HCT116 (cell line): ENCODE measurements at regions not wholly inside any gene's neighbourhood (a gene's known extent, or its start where the extent isn't known, plus 50 kb on each side); places are given as distances from the start of the nearest gene placed in this dataset.

Source experiments
- ATAC-seq: fragments of 200-7000 bp; cut with Tn5 transposase; 2 replicates; pipeline ENCODE4 v1.9.1; 2020; ENCODE audit warnings: mild to moderate bottlenecking, moderate library complexity
- BruUV-seq: library from RNA; stranded (reverse); fragments of 400-500 nt; replicated peaks from 2 replicates; lab custom pipeline; 2021; lab: Mats Ljungman, UMichigan
- CTCF ChIA-PET: fragments of 300-600 bp; sonication (Branson Sonifier 250); formaldehyde crosslinking; loops from one replicate; lab custom pipeline; 2021; ENCODE audit warnings: antibody characterized with exemption; lab: Charles Lee
- POLR2A ChIA-PET: fragments of 300-600, 350-600 bp; sonication (Branson Sonifier 250); formaldehyde crosslinking; loops from one replicate; lab custom pipeline; 2021; ENCODE audit warnings: antibody characterized with exemption; lab: Charles Lee
- RAD21 ChIA-PET, 2 experiments: fragments of 300-600 bp; sonication (Branson Sonifier 250); formaldehyde crosslinking; loops; one replicate each; lab custom pipeline; 2023; ENCODE audit warnings: low total read pairs in 2 of 2; ENCODE audit not compliant: uncharacterized antibody in 2 of 2, unreplicated experiment in 2 of 2, low non-redundant PET in 1 of 2; lab: Charles Lee
- DNase-seq: peaks from one replicate; pipeline ENCODE4 v3.0.0-alpha.2; 2010; ENCODE audit warnings: low read depth, low spot score
- H2AFZ ChIP-seq: fragments of 200-600 bp; shearing (Covaris generic), sonication (generic); 2 replicates; pipeline ENCODE4 v1.6.1; 2017; ENCODE audit warnings: low read depth, mixed run types, mixed read lengths, antibody characterized with exemption, low read length; ENCODE audit not compliant: poor library complexity, severe bottlenecking
- H3K27ac ChIP-seq: 2 replicates; pipeline ENCODE4 v1.5.1; 2012; ENCODE audit warnings: low read depth, low read length
- H3K27me3 ChIP-seq: fragments of 200-600 bp; sonication (generic); 2 replicates; pipeline ENCODE4 v1.6.1; 2016; ENCODE audit warnings: mixed run types, low read length, mixed read lengths; ENCODE audit not compliant: insufficient read depth
- H3K36me3 ChIP-seq, 2 experiments: fragments of 200-500 bp in 1 of 2; fragments of 200-600 bp in 1 of 2; sonication (Bioruptor generic) in 1 of 2; sonication (generic) in 1 of 2; 2 replicates each; pipeline versions ENCODE4 v1.5.1 to v1.6.1; 2014 to 2016; ENCODE audit warnings: low read length in 2 of 2, inconsistent platforms in 1 of 2, mixed read lengths in 1 of 2, mixed run types in 1 of 2; ENCODE audit not compliant: insufficient read depth in 2 of 2, control insufficient read depth in 1 of 2
- H3K4me1 ChIP-seq, 2 experiments: fragments of 200-600 bp in 1 of 2; sonication (generic) in 1 of 2; 2 replicates each; pipeline versions ENCODE4 v1.5.1 to v1.6.1; 2012 to 2017; ENCODE audit warnings: low read length in 2 of 2, inconsistent platforms in 1 of 2, mild to moderate bottlenecking in 1 of 2, mixed read lengths in 1 of 2, mixed run types in 1 of 2, moderate library complexity in 1 of 2; ENCODE audit not compliant: insufficient read depth in 2 of 2, control insufficient read depth in 1 of 2
- H3K4me2 ChIP-seq: fragments of 200-600 bp; sonication (generic); 2 replicates; pipeline ENCODE4 v1.6.1; 2017; ENCODE audit warnings: mixed run types, low read length, mixed read lengths
- H3K4me3 ChIP-seq, 2 experiments: fragments of 200-600 bp in 1 of 2; sonication (generic) in 1 of 2; replicated peaks in 1 of 2; 2 replicates each; pipeline ENCODE4 v1.5.1; 2011 to 2016; ENCODE audit warnings: low read length in 2 of 2, control low read depth in 1 of 2, low read depth in 1 of 2, mild to moderate bottlenecking in 1 of 2, mixed read lengths in 1 of 2, mixed run types in 1 of 2
- H3K79me2 ChIP-seq: fragments of 200-600 bp; sonication (generic); 2 replicates; pipeline ENCODE4 v1.6.1; 2017; ENCODE audit warnings: mild to moderate bottlenecking, mixed run types, low read length, moderate library complexity, mixed read lengths; ENCODE audit not compliant: insufficient read depth
- H3K9ac ChIP-seq: fragments of 200-600 bp; sonication (generic); 2 replicates; pipeline ENCODE4 v1.6.1; 2016; ENCODE audit warnings: low read length, mixed read lengths
- H3K9me2 ChIP-seq: fragments of 200-600 bp; sonication (generic), shearing (Covaris generic); 2 replicates; pipeline ENCODE4 v1.6.1; 2017; ENCODE audit warnings: mixed run types, mild to moderate bottlenecking, moderate library complexity; ENCODE audit not compliant: insufficient read depth
- H3K9me3 ChIP-seq, 2 experiments: fragments of 200-500 bp in 1 of 2; fragments of 200-600 bp in 1 of 2; sonication (Bioruptor generic) in 1 of 2; sonication (generic) in 1 of 2; 2 replicates each; pipeline ENCODE4 v1.6.1; 2014 to 2017; ENCODE audit warnings: low read length in 2 of 2, mixed read lengths in 2 of 2, inconsistent platforms in 1 of 2, low read depth in 1 of 2, mild to moderate bottlenecking in 1 of 2, mixed run types in 1 of 2, moderate library complexity in 1 of 2; ENCODE audit not compliant: control insufficient read depth in 1 of 2, insufficient read depth in 1 of 2
- H4K20me1 ChIP-seq: fragments of 200-600 bp; sonication (generic), shearing (Covaris generic); 2 replicates; pipeline ENCODE4 v1.6.1; 2017; ENCODE audit warnings: mixed run types, mild to moderate bottlenecking, moderate library complexity; ENCODE audit not compliant: insufficient read depth
- CBX3 ChIP-seq: IDR thresholded peaks from 2 replicates; pipeline ENCODE4 v1.6.1; 2012; ENCODE audit warnings: low read depth
- ELF1 ChIP-seq: IDR thresholded peaks from 2 replicates; pipeline ENCODE4 v1.6.1; 2012; ENCODE audit warnings: low read depth, borderline replicate concordance
- EZH2 ChIP-seq: fragments of 200-600 bp; sonication (generic); IDR thresholded peaks from 2 replicates; pipeline ENCODE4 v1.6.1; 2017; ENCODE audit warnings: antibody characterized with exemption, mixed run types
- FOSL1 ChIP-seq: IDR thresholded peaks from 2 replicates; pipeline ENCODE4 v1.6.1; 2012; ENCODE audit warnings: low read depth
- MAX ChIP-seq: IDR thresholded peaks from 2 replicates; pipeline ENCODE4 v1.6.1; 2012
- POLR2A ChIP-seq: IDR thresholded peaks from 2 replicates; pipeline ENCODE4 v1.7.0; 2011; ENCODE audit warnings: borderline replicate concordance; ENCODE audit not compliant: insufficient read depth, insufficient read length; ENCODE audit errors: extremely low read depth
- POLR2AphosphoS5 ChIP-seq: IDR thresholded peaks from 2 replicates; pipeline ENCODE4 v1.6.1; 2011; ENCODE audit warnings: mild to moderate bottlenecking, low read depth, low read length, moderate library complexity
- RAD21 ChIP-seq: IDR thresholded peaks from 2 replicates; pipeline ENCODE4 v1.6.1; 2012; ENCODE audit warnings: low read depth, mild to moderate bottlenecking
- REST ChIP-seq: IDR thresholded peaks from 2 replicates; pipeline ENCODE4 v1.6.1; 2012; ENCODE audit warnings: low read depth
- SIN3A ChIP-seq: IDR thresholded peaks from 2 replicates; pipeline ENCODE4 v1.6.1; 2012; ENCODE audit warnings: low read depth
- SP1 ChIP-seq: IDR thresholded peaks from 2 replicates; pipeline ENCODE4 v1.6.1; 2012; ENCODE audit warnings: low read depth
- SRF ChIP-seq: IDR thresholded peaks from 2 replicates; pipeline ENCODE4 v1.6.1; 2012; ENCODE audit warnings: low read depth
- TCF7L2 ChIP-seq: IDR thresholded peaks from 2 replicates; pipeline ENCODE4 v1.7.0; 2011; ENCODE audit warnings: borderline replicate concordance, inconsistent platforms; ENCODE audit not compliant: insufficient read depth, insufficient read length; ENCODE audit errors: extremely low read depth
- ZFX ChIP-seq: fragments of 450-650 bp; IDR thresholded peaks from 2 replicates; pipeline ENCODE4 v1.6.1; 2017
- intact Hi-C: fragments of 100-400 bp; cut with micrococcal nuclease; formaldehyde crosslinking; loops from 2 replicates; pipeline ENCODE4 v1.10.0; 2022
- TF ChIP-seq, protein P1 (sequence below): IDR thresholded peaks from 2 replicates; pipeline ENCODE4 v1.6.1; 2012

GRCh38 chr17:34869641-34870040 is 91.6 kb downstream of the CCT6B start (continued):
- TF ChIP-seq CBX3 = no peak
- TF ChIP-seq SRF = no peak
- no peak for TF ChIP-seq ELF1
- TF ChIP-seq RAD21 = no peak
- TF ChIP-seq FOSL1 = no peak
- no peak for TF ChIP-seq REST
- TF ChIP-seq TCF7L2 = no peak
- TF ChIP-seq POLR2AphosphoS5 = no peak
- TF ChIP-seq, all 23 proteins: peak for 0

DNA sequence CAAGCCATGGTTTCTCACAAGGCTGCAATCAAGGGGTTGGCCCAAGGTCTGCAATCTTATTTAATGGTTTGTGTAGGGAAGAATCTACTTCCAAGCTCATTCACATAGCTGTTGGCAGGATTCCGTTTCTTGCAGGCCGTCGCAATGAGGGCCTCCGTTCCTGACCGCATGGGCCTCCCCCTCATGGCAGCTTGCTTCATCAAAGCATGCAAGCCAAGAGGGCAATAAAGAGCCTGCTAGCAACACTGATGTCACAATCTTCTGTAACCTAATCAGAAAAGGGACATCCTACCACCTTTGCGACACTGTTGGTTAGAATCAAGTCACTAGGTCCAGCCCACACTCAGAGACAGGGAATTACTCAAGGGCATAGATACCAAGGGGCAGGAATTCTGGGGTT is 95.5 kb downstream of the CCT6B start:
- H3K4me3 ChIP-seq = no peak overlapping the region
- H3K4me2 ChIP-seq = no peak overlapping the region
- no peaks in the 10 kb centered on the region; a peak in 2 of 4 replicates for H3K4me1 ChIP-seq
- ChIA-PET POLR2A (no interaction called here), RAD21 (no interaction called here), CTCF (no interaction called here)
- ATAC-seq (no peak), DNase-seq (no peak)
- no peaks in the 10 kb centered on the region for H3K36me3 ChIP-seq
- TF ChIP-seq, protein P1, sequence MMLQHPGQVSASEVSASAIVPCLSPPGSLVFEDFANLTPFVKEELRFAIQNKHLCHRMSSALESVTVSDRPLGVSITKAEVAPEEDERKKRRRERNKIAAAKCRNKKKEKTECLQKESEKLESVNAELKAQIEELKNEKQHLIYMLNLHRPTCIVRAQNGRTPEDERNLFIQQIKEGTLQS = no peak
- TF ChIP-seq EZH2 (no peak), SIN3A (no peak), TCF7L2 (no peak), RAD21 (no peak), ZFX (no peak), CBX3 (no peak), SP1 (no peak), MAX (no peak), POLR2A (no peak)
- H3K27me3 ChIP-seq = peaks cover 69% of the 10 kb centered on the region
- H3K9ac ChIP-seq = no peak overlapping the region
- no peaks in the 10 kb centered on the region for H3K9me2 ChIP-seq
- no peaks in the 10 kb centered on the region for H3K79me2 ChIP-seq
- H2AFZ ChIP-seq = no peak overlapping the region
- H3K27ac ChIP-seq = no peak overlapping the region
- 0 out of 4 replicates have a peak, but pooled peaks cover 0 to 4% of the 10 kb centered on the region in 2 experiments for H3K9me3 ChIP-seq
- intact Hi-C loops = no loop called here
- no TSS peak for BruUV-seq
- no peaks in the 10 kb centered on the region for H4K20me1 ChIP-seq
